GM21619 (cell line): ENCODE measurements at regions not wholly inside any gene's neighbourhood (a gene's known extent, or its start where the extent isn't known, plus 50 kb on each side); places are given as distances from the start of the nearest gene placed in this dataset.

Experiments used
- ATAC-seq: cut with Tn5 transposase; IDR thresholded peaks from one replicate; pipeline ENCODE4 v1.9.1; 2021; ENCODE audit not compliant: unreplicated experiment

DNA sequence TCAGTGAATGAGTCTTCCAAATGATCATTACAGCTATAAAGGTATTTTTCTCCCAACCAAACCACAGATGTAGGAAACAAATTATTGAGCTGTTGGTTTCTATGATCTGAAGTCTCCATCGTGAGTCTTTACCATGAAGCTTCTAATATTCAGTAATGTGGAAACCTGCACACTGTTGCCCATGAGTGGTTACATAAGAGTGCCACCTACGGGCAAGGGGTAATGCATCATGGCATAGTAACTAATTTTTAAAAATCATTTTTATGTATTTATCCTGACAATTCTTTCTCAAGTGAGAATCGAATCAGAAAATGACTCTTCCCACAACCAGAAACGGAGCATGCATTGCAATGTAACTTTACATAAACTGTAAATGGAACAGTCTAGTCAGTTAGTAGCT, 282.5 kb upstream of the SMARCA2 start:
- no peak for ATAC-seq

DNA sequence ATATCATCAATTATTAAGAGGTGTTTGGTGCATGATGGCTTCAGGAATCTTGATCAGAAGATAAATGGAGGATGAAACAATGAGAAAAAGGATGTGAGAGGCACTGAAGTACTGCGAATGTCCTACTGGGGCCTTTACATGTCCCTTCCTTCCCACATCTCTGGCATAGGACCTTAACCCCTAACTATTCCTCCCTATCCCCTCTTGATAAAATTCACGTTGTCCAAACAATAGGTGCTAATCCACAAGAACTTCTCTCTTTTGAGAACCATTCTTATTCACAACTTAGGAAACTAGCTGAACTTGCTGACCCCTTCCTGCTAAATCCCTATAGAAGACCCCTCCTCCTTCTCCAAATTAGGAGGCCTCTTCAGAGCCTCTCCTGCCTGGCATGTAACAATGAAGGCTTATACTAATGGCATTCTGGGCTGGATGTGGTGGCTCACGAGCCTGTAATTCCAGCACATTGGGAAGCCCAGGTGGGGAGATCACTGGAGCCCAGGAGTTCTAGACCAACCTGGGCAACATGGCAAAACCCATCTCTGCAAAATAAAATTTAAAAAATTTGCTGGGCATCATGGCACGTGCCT, 276.5 kb upstream of the SMARCA2 start:
- no peak for ATAC-seq

DNA sequence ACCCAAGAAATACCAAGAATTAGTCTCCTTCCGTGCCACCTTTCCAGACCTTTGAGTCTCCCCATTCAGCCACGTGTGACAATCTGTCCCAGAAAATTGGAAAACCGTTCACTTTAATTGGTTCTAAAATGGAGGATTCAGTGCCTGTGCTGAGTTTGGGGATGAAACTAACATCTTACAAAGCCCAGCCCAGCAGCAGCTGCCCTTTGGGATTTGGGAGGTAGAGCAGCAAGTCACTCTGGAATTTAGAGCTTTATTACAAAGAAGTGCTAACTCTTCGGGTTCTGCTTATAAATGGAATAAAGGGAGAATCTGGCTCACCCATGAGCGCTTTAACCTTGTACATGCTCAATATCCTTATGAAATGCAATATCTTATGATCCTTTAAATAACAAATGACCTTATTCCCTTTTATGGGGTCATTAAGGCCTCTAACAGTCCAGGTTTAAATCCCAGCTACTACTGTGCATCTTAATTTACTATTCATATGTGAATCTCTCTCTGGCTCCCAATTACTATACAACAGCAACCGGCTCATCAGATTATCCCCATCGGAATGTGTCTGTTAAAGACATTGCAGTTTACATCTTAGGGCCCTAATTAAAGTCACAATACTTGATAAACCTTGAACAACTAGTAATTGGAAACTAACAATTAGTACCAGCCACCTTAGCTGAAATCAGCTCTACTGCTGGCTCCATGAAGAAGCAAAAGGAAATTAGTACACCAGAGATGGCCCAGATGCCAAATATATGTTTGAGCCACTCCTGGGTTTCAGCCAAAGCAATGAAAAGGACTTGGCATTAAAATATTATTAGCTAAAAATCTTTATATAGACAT, 271.8 kb upstream of the SMARCA2 start:
- ATAC-seq = no peak

DNA sequence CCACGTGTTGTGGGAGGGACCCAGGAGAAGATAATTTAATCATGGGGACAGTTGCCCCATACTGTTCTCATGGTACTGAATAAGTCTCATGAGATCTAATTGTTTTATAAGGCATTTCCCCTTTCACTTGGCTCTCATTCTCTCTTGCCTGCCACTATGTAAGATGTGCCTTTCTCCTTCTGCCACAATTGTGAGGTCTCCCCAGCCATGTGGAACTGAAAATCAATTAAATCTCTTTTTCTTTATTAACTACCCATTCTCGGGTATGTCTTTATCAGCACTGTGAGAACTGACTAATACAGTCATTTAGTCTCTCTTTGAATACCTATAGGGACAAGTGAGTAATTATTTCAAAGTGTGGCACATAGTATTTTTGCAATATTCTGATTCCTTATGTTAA, 269.2 kb upstream of the SMARCA2 start:
- no peak for ATAC-seq

DNA sequence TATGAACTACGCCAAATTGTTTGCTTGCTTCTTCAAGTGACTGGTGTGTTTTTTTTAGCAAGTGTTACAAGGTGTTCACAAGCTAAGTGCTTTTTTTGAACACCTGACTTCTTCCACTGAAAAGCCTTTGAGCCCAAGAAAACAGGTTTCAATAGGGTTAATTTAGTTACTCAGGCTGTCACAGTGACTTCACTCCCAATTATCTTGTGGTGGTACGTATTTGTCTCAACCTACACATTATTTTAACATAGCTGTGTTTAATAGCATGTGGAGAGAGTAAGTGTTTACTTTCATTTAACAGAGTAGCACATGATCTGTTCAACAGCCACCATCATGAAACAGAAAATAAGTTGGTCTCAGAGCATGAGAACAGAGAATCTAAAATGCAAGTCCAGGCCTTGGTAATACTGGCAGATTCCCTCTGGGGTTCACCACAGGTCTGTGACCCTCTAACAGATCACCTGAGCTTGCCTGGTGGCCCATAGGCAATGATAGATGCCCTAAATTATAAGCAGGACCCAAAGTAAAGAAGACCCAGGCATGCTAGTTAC, 267.7 kb upstream of the SMARCA2 start:
- no peak for ATAC-seq

DNA sequence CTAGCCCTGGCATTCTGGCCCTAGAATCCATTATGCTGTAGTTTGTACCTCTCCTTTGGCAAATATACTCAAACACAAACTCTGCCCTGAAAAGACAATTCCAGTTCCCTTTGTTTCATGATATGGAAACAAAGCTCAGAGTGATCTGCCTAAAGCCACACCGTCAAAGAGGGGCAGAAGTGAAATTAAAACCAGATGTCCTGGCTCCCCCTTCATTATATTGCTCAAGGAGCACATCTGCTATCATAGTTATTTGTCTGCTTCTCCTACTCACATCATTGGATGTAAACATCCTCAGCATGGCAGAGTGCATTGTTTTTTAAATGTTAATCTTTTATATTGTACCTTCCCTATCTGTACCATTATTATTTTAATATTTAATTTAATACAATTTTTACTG, 266.7 kb upstream of the SMARCA2 start:
- no peak for ATAC-seq

DNA sequence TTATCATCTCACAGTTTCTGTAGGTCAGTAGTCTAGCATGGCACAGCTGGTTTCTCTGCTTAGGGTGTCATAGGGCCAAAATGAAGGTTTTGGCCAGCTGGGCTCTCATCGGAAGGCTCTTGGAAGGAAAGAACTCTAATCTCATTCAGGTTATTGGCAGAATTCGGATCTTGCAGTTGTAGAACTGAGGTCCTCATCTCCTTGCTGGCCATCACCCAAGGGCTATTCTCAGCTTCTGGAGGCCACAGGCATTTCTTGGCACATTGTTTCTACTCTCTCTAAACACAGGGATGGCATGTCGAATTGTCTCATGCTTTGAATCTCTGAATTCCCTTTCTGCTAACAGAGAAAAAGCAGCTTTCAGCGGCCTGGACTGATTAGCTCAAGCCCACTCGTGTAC, 258.0 kb upstream of the SMARCA2 start:
- no peak for ATAC-seq

DNA sequence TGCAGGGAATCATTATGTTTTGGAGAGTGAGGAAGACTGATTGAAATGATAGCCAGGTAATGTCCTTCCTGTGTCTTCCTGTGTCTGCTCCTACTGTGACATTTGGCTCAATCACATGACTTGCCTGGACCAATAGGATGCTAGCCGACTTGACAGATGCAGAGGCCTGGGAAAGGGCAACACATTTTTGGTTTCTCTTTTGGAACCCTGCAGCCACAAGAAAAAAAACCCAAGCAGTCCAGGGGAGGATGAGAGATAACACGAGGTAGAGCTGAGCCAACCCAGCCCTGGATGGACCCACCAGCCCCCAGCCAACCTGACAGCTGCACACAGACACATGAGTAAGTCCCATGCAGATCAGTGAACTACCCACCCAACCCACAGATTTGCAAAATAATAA, 256.1 kb upstream of the SMARCA2 start:
- ATAC-seq = peak; percentile 77

DNA sequence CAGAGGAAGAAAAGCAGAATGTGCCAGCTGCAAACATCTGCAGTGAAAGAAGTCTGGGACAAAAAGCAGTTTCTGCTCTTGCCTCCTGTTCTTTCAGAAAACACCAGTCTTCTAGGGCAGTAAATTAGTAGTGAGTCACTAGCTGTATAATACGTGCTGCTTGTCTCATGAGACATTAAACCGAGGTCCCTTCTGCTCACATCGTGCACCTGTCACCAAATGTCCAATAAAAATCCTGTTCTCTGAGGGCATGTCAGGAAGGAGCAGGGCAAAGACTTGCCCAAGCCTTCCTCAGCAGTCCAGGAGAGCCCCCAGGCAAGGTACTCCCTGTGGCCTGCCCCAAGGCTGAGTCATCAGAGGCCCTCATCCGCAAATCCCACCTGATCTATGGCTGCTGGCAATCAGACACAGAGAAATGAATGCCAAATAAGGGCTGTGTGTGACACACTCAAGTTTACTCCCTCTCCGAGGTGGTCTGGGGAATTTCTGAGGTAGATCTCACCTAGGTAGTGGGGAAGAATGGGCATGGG, 255.3 kb upstream of the SMARCA2 start:
- no peak for ATAC-seq

DNA sequence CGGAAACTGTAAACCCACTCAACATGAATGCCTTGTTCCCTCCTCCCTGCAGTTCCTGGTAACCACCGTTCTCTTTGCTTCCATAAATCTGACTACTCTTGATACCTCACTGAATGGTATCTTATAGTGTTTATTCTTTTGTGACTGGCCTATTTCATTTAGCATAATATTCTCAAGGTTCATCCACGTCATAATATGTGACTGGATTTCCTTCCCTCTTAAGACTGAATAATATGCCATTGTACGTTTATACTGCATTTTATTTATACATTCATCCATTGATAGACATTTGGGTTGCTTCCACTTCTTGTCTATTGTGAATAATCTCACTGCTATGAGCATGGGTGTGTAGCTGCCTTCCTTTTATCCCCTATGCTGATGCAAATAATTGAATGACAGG, 253.3 kb upstream of the SMARCA2 start:
- ATAC-seq = no peak

DNA sequence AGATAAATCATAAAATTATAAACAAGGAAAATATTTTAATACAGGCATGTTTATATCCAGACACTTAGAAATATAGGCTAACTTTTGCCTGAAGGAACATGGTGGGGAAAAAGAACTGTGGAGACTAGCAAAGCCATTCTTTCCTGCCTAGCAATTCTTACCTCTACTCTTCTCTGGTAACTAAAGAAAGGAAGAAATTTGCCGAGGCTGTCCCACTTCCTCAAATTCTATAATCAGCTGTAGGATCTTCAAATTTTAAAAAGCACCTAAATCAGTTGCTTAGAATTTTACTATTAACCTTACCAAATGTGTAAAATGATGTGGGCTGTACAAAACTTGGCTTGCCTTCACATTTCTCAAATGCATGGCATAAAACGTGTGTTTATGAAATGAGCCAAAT, 249.1 kb upstream of the SMARCA2 start:
- ATAC-seq = no peak

DNA sequence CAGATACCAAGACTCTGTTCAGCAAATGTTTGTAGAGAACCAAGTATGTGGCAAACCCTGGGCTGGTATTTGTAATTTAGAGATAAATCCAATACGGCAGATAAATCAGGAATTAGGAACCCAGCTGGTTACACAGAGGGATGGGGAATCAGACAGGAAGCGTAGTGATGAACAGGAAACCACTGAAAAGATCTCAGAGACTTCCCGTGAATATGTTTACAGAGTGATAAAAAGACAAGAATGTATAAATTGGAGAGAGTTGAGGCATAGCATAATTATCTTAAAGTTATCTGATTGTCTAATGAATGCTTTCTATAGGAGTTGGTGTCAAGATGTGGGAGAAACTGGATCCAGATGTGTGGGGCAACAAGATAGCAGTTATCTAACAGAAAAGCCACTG, 246.6 kb upstream of the SMARCA2 start:
- ATAC-seq = no peak

DNA sequence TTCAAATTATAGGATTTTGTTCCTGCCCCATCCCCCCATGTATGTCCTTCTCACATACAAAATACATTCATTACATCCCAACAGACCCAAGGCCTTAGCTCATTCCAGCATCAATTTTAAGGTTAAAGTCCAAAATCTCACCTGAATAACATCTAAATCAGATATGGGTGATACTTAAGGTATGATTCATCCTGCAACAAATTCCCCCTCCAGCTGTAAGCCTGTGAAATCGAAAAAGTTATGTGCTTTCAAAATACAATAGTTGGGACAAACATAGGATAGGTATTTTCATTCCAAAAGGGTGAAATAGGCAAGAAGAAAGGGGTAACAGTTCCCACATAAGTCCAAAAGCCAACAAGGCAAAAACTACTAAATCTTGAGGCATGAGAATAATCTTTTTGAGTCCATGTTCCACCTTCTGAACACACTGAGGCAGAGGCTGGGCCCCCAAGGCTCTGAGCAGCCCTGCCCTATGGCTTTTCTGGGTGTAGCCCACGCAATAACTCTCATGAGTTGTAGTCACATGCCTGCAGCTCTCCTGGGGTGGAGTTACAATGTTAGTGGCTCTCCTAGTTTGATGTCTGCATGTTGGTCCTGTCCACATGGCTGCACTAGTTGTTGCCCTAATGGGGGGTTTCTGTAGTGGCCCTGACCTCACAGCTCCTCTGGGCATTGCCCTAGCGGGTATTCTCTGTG, 243.9 kb upstream of the SMARCA2 start:
- no peak for ATAC-seq

DNA sequence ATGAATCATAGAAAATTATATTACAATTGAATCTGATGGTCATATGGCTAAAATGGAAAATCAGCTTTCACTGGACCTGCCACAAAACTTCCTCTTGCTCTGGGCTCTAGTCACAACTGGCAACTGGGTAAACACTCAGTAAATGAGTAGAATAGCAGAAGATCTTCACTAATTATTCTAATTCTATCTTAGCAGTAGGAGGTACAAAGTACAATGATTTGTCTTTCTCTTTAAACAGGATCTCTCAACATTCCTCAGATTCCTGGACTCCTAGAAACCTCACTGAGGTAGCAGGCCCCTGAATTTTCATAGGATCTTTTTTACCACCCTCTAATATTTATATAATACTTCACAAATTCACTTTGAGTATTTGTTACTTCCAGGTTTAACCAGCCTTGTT, 239.9 kb upstream of the SMARCA2 start:
- no peak for ATAC-seq

DNA sequence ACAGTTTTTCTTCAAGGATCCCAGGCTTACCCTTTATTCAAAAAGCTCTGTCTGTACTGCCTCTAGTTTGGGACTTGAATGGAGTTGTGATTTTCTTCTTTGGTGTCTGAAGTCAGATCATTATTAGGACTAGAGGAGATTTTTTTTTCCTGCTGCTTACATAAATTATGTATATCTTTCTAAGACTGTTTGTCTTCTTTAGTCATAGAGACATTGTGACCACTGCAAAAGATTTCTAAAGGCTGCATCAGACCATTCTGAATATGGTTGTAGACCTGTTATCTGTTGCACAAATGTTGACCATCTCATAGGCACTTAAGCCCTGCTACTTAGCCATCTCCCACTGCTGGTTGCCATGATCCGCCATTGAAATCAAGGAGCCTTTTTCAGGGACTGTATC, 238.5 kb upstream of the SMARCA2 start:
- ATAC-seq = no peak

DNA sequence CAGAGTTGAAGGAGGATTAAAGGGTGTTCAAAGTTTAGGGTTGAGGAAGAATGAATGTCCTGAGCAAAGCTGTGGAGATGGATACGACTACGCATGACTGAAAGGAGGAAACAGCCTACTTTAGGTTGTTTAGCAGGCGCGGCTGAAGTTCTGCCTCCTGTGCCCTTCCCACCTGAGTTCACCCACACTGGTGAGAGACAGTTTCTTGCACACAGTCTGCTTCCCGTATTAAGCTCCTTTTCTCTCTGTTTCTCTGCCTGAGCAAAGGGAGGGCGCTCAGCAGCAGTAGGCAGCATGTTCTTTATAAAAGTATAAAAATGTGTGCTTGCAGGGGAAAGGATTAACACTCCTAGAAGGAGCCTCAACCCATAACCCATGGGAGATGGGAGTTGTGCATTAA, 224.0 kb upstream of the SMARCA2 start:
- ATAC-seq = no peak

DNA sequence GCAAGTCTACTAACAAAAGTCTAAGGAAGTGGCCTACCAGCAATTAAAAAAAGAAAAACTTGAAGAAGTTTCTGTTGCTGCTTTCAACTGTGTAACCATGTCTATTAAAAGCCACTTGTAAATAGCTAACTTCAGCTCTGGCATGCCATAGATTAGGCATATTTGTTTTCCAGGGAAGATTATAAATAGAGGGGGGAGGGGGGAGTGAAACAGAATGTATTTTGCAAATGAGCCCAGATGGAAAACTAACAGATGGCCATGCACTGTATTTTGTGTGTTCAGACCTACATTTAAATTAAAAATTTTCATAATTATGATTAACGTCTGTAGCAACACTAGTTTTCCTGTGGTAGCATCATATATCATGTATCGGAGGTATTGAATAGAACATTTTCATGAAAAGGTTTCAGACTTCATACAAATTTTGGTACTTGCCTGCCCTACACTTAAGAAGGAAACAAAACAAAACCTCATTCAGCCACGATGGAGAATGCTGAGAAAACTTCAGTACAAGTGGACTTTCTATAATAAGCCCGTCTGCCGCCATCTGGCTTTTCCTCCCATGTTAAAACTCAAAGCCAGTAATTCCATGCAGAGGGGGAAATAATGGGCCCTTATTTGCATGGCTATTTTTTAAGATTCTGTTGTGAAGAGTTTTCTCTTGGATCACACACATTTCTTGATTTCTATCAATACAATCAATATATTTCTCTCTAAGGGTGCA, 220.4 kb upstream of the SMARCA2 start:
- no peak for ATAC-seq

DNA sequence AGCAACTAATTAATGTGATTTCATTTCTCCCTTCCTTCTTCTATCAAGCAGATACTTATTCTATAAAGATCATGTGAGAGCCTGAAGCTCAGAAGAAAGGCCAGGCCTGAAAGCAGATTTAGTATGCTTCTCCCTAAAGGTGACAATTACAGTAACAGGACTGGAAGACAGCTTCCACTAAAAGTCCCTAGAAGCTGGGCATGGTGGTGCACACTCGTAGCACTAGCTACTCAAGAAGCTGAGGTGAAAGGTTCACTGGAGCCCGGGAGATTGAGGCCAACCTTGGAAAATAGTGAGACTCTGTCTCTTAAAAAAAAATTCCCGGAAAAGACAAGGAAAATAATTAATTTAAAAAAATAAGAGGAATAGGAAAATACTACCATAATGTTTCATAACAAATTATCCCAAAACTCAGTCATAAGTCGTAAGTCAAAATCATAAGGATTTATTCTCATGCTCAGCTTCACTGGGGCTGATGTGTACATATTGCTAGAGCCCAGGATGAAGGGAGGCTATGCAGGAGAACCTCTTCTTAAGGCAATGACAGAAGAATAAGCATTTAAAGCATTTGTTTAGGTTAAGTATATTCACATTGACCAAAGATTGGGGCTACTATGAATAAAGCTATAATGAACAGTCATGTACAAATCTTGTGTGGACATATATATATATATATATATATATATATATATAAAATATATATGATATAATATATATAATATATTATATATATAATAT, 210.8 kb upstream of the SMARCA2 start:
- no peak for ATAC-seq

DNA sequence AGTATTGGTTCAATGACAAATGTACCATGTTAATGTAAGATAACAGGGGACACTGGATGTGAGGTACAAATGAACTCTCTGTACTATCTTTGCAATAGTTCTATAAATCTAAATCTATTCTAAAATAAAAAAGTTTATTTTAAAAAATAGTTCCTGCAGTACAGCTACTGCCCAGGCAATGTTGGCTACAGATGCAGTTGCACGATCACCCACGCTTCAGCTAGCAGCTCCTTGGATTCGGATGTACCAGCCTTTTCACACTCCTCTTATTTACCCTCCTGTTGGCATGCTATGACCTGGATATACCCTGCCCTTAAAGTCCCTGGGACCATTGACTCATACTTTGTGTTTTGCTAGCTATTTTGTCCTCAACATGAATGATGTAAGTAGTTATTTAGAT, 185.4 kb upstream of the SMARCA2 start:
- no peak for ATAC-seq

DNA sequence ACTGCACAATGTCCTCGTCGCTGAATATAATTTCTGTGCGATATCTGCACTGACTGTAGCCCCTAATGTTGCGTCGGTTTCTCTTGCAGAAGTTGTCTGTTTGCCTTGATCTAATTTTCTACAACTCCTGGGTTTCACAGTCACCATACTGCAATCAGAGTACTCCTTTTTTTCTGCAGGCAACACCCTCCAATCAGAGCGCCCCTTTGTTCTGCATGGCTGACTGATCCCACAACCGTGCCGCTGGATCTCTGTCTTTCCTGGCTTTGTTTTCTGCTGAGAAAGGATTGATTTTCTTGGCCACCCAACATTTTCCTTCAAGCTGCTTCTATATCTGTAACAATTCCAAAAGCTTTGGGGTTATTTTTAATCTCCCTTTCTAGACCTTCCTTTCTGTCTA, 182.2 kb upstream of the SMARCA2 start:
- ATAC-seq = no peak
